ENCODE measurements at regions not wholly inside any gene's neighbourhood (a gene's known extent, or its start where the extent isn't known, plus 50 kb on each side); places are given as distances from the start of the nearest gene placed in this dataset.

DNA sequence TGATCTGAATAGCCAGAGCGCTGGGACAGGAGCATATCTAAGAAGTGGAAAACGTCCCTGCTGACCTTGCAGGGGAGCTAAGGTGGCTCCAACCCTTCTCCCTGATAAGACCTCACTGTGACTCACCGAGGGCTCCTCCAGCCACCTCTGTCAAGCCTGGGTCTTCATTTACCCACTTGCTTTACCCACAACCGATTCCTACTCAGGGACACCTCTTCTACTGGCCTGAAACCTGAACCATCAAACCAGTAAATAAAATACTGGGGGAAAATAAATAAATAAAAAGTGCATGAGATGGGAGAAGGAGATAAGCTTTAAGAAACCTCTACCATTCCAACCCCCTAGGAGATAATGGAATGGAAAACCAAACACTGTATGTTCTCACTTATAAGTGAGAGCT, 80.2 kb upstream of the ALOX12 start:
- TF ChIP-seq, protein P1, sequence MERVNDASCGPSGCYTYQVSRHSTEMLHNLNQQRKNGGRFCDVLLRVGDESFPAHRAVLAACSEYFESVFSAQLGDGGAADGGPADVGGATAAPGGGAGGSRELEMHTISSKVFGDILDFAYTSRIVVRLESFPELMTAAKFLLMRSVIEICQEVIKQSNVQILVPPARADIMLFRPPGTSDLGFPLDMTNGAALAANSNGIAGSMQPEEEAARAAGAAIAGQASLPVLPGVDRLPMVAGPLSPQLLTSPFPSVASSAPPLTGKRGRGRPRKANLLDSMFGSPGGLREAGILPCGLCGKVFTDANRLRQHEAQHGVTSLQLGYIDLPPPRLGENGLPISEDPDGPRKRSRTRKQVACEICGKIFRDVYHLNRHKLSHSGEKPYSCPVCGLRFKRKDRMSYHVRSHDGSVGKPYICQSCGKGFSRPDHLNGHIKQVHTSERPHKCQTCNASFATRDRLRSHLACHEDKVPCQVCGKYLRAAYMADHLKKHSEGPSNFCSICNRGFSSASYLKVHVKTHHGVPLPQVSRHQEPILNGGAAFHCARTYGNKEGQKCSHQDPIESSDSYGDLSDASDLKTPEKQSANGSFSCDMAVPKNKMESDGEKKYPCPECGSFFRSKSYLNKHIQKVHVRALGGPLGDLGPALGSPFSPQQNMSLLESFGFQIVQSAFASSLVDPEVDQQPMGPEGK (CRISPR knock-in tag; IDR thresholded peaks at IDR 0.05; ENCODE audit: borderline replicate concordance): no peak
- no peak for TF ChIP-seq ARNTL (CRISPR knock-in tag; IDR thresholded peaks at IDR 0.05; ENCODE audit: borderline replicate concordance, low read depth)
- TF ChIP-seq PPARA (CRISPR knock-in tag; IDR thresholded peaks at IDR 0.05; ENCODE audit: borderline replicate concordance): no peak
- TF ChIP-seq ZNF565 (CRISPR knock-in tag; conservative IDR thresholded peaks at IDR 0.05; ENCODE audit: low read depth): no peak
- TF ChIP-seq ZNF8 (CRISPR knock-in tag; IDR thresholded peaks at IDR 0.05): no peak
- TF ChIP-seq, protein P2, sequence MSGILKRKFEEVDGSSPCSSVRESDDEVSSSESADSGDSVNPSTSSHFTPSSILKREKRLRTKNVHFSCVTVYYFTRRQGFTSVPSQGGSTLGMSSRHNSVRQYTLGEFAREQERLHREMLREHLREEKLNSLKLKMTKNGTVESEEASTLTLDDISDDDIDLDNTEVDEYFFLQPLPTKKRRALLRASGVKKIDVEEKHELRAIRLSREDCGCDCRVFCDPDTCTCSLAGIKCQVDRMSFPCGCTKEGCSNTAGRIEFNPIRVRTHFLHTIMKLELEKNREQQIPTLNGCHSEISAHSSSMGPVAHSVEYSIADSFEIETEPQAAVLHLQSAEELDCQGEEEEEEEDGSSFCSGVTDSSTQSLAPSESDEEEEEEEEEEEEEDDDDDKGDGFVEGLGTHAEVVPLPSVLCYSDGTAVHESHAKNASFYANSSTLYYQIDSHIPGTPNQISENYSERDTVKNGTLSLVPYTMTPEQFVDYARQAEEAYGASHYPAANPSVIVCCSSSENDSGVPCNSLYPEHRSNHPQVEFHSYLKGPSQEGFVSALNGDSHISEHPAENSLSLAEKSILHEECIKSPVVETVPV (CRISPR knock-in tag; IDR thresholded peaks at IDR 0.05): no peak

Measured in SK-N-SH treated with all-trans-retinoic acid at 6 μM for 48 hours (cell line).